HCT116 (cell line): ENCODE measurements at regions not wholly inside any gene's neighbourhood (a gene's known extent, or its start where the extent isn't known, plus 50 kb on each side); places are given as distances from the start of the nearest gene placed in this dataset.

ENCODE experiments used
- ATAC-seq: fragments of 200-7000 bp; cut with Tn5 transposase; 2 replicates; pipeline ENCODE4 v1.9.1; 2020; ENCODE audit warnings: mild to moderate bottlenecking, moderate library complexity
- BruUV-seq: library from RNA; stranded (reverse); fragments of 400-500 nt; replicated peaks from 2 replicates; lab custom pipeline; 2021; lab: Mats Ljungman, UMichigan
- CTCF ChIA-PET: fragments of 300-600 bp; sonication (Branson Sonifier 250); formaldehyde crosslinking; loops from one replicate; lab custom pipeline; 2021; ENCODE audit warnings: antibody characterized with exemption; lab: Charles Lee
- POLR2A ChIA-PET: fragments of 300-600, 350-600 bp; sonication (Branson Sonifier 250); formaldehyde crosslinking; loops from one replicate; lab custom pipeline; 2021; ENCODE audit warnings: antibody characterized with exemption; lab: Charles Lee
- RAD21 ChIA-PET, 2 experiments: fragments of 300-600 bp; sonication (Branson Sonifier 250); formaldehyde crosslinking; loops; one replicate each; lab custom pipeline; 2023; ENCODE audit warnings: low total read pairs in 2 of 2; ENCODE audit not compliant: uncharacterized antibody in 2 of 2, unreplicated experiment in 2 of 2, low non-redundant PET in 1 of 2; lab: Charles Lee
- DNase-seq: peaks from one replicate; pipeline ENCODE4 v3.0.0-alpha.2; 2010; ENCODE audit warnings: low read depth, low spot score
- H2AFZ ChIP-seq: fragments of 200-600 bp; shearing (Covaris generic), sonication (generic); 2 replicates; pipeline ENCODE4 v1.6.1; 2017; ENCODE audit warnings: low read depth, mixed run types, mixed read lengths, antibody characterized with exemption, low read length; ENCODE audit not compliant: poor library complexity, severe bottlenecking
- H3K27ac ChIP-seq: 2 replicates; pipeline ENCODE4 v1.5.1; 2012; ENCODE audit warnings: low read depth, low read length
- H3K27me3 ChIP-seq: fragments of 200-600 bp; sonication (generic); 2 replicates; pipeline ENCODE4 v1.6.1; 2016; ENCODE audit warnings: mixed run types, low read length, mixed read lengths; ENCODE audit not compliant: insufficient read depth
- H3K36me3 ChIP-seq, 2 experiments: fragments of 200-500 bp in 1 of 2; fragments of 200-600 bp in 1 of 2; sonication (Bioruptor generic) in 1 of 2; sonication (generic) in 1 of 2; 2 replicates each; pipeline versions ENCODE4 v1.5.1 to v1.6.1; 2014 to 2016; ENCODE audit warnings: low read length in 2 of 2, inconsistent platforms in 1 of 2, mixed read lengths in 1 of 2, mixed run types in 1 of 2; ENCODE audit not compliant: insufficient read depth in 2 of 2, control insufficient read depth in 1 of 2
- H3K4me1 ChIP-seq, 2 experiments: fragments of 200-600 bp in 1 of 2; sonication (generic) in 1 of 2; 2 replicates each; pipeline versions ENCODE4 v1.5.1 to v1.6.1; 2012 to 2017; ENCODE audit warnings: low read length in 2 of 2, inconsistent platforms in 1 of 2, mild to moderate bottlenecking in 1 of 2, mixed read lengths in 1 of 2, mixed run types in 1 of 2, moderate library complexity in 1 of 2; ENCODE audit not compliant: insufficient read depth in 2 of 2, control insufficient read depth in 1 of 2
- H3K4me2 ChIP-seq: fragments of 200-600 bp; sonication (generic); 2 replicates; pipeline ENCODE4 v1.6.1; 2017; ENCODE audit warnings: mixed run types, low read length, mixed read lengths
- H3K4me3 ChIP-seq, 2 experiments: fragments of 200-600 bp in 1 of 2; sonication (generic) in 1 of 2; replicated peaks in 1 of 2; 2 replicates each; pipeline ENCODE4 v1.5.1; 2011 to 2016; ENCODE audit warnings: low read length in 2 of 2, control low read depth in 1 of 2, low read depth in 1 of 2, mild to moderate bottlenecking in 1 of 2, mixed read lengths in 1 of 2, mixed run types in 1 of 2
- H3K79me2 ChIP-seq: fragments of 200-600 bp; sonication (generic); 2 replicates; pipeline ENCODE4 v1.6.1; 2017; ENCODE audit warnings: mild to moderate bottlenecking, mixed run types, low read length, moderate library complexity, mixed read lengths; ENCODE audit not compliant: insufficient read depth
- H3K9ac ChIP-seq: fragments of 200-600 bp; sonication (generic); 2 replicates; pipeline ENCODE4 v1.6.1; 2016; ENCODE audit warnings: low read length, mixed read lengths
- H3K9me2 ChIP-seq: fragments of 200-600 bp; sonication (generic), shearing (Covaris generic); 2 replicates; pipeline ENCODE4 v1.6.1; 2017; ENCODE audit warnings: mixed run types, mild to moderate bottlenecking, moderate library complexity; ENCODE audit not compliant: insufficient read depth
- H3K9me3 ChIP-seq, 2 experiments: fragments of 200-500 bp in 1 of 2; fragments of 200-600 bp in 1 of 2; sonication (Bioruptor generic) in 1 of 2; sonication (generic) in 1 of 2; 2 replicates each; pipeline ENCODE4 v1.6.1; 2014 to 2017; ENCODE audit warnings: low read length in 2 of 2, mixed read lengths in 2 of 2, inconsistent platforms in 1 of 2, low read depth in 1 of 2, mild to moderate bottlenecking in 1 of 2, mixed run types in 1 of 2, moderate library complexity in 1 of 2; ENCODE audit not compliant: control insufficient read depth in 1 of 2, insufficient read depth in 1 of 2
- H4K20me1 ChIP-seq: fragments of 200-600 bp; sonication (generic), shearing (Covaris generic); 2 replicates; pipeline ENCODE4 v1.6.1; 2017; ENCODE audit warnings: mixed run types, mild to moderate bottlenecking, moderate library complexity; ENCODE audit not compliant: insufficient read depth
- CBX3 ChIP-seq: IDR thresholded peaks from 2 replicates; pipeline ENCODE4 v1.6.1; 2012; ENCODE audit warnings: low read depth
- ELF1 ChIP-seq: IDR thresholded peaks from 2 replicates; pipeline ENCODE4 v1.6.1; 2012; ENCODE audit warnings: low read depth, borderline replicate concordance
- EZH2 ChIP-seq: fragments of 200-600 bp; sonication (generic); IDR thresholded peaks from 2 replicates; pipeline ENCODE4 v1.6.1; 2017; ENCODE audit warnings: antibody characterized with exemption, mixed run types
- EZH2phosphoT487 ChIP-seq: fragments of 200-600 bp; IDR thresholded peaks from 2 replicates; pipeline ENCODE4 v1.6.1; 2018; ENCODE audit warnings: antibody characterized with exemption, borderline replicate concordance
- FOSL1 ChIP-seq: IDR thresholded peaks from 2 replicates; pipeline ENCODE4 v1.6.1; 2012; ENCODE audit warnings: low read depth
- SIN3A ChIP-seq: IDR thresholded peaks from 2 replicates; pipeline ENCODE4 v1.6.1; 2012; ENCODE audit warnings: low read depth
- SP1 ChIP-seq: IDR thresholded peaks from 2 replicates; pipeline ENCODE4 v1.6.1; 2012; ENCODE audit warnings: low read depth
- TCF7L2 ChIP-seq: IDR thresholded peaks from 2 replicates; pipeline ENCODE4 v1.7.0; 2011; ENCODE audit warnings: borderline replicate concordance, inconsistent platforms; ENCODE audit not compliant: insufficient read depth, insufficient read length; ENCODE audit errors: extremely low read depth
- intact Hi-C: fragments of 100-400 bp; cut with micrococcal nuclease; formaldehyde crosslinking; loops from 2 replicates; pipeline ENCODE4 v1.10.0; 2022
- TF ChIP-seq, protein P1 (sequence below): IDR thresholded peaks from 2 replicates; pipeline ENCODE4 v1.6.1; 2012
- TF ChIP-seq, protein P2 (sequence below), 3 experiments: fragments of 200-600 bp in 1 of 3; sonication (generic) in 1 of 3; IDR thresholded peaks in 2 of 3; conservative IDR thresholded peaks in 1 of 3; 2 replicates each; pipeline ENCODE4 v1.5.1; 2012 to 2017; ENCODE audit warnings: low read depth in 2 of 3, low read length in 2 of 3, antibody characterized with exemption in 1 of 3, borderline replicate concordance in 1 of 3, control low read depth in 1 of 3, mild to moderate bottlenecking in 1 of 3, mixed read lengths in 1 of 3, mixed run types in 1 of 3, moderate library complexity in 1 of 3; ENCODE audit not compliant: insufficient read depth in 1 of 3
- TF ChIP-seq, protein P3 (sequence below): IDR thresholded peaks from 2 replicates; pipeline ENCODE4 v1.6.1; 2011; ENCODE audit warnings: mild to moderate bottlenecking, low read length, moderate library complexity; ENCODE audit not compliant: insufficient replicate concordance; ENCODE audit errors: extremely low read depth
- TF ChIP-seq, protein P4 (sequence below): IDR thresholded peaks from 2 replicates; pipeline ENCODE4 v1.6.1; 2012; ENCODE audit warnings: low read depth
- TF ChIP-seq, protein P5 (sequence below): IDR thresholded peaks from 2 replicates; pipeline ENCODE4 v1.6.1; 2012

DNA sequence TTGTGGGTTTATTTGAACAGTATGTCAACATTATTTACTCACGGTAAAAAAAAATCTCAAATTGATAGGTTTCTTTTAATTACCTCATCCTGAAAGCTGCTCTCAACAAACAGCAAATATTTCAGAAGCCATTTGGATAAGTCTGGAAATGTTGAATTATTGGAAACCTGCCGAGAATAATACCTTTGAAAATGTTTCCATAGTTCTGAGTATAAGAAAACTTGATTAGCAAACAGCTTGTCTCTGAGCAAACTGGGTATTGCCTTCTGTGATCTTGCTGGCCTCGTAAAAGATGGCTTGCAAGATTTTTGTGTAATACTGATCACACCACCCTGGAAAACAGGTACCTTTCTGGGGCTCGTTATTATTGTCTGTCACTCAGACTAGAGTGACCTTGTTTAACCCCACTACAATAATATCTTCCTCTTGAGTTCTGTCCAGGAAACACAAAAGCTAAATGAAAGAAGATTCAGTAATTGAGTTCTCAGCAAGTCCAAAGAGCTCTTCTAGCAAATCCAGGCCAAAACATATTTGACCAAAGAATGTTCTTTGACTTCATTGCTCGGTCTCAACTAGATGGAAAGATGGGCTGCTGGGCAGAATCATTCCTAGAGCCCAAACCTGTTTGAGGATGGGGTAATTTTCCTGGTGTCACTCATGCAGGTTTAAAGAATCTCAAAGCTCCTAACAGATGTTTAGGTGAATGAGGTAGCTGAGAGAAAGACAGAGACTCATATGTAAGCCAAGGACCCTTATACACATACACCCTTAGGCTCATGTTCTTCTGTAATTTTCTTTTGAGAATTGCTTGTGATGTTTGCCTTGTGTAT, 255.6 kb upstream of the JADE1 start:
- Histone ChIP-seq H2AFZ (peak overlapping the region; percentile 94), H3K27me3 (peaks cover 5% of the 10 kb centered on the region; the same call in 1 of the 2 replicates), H4K20me1 (no peaks in the 10 kb centered on the region), H3K27ac (no peak overlapping the region)
- POLR2A ChIA-PET = interaction anchor here (0.7 to 1.6 kb wide), 5 partner anchors 9 to 259 kb away, joined by 3 to 14 read pairs (median 3); no protein-coding TSS in a partner anchor
- CTCF ChIA-PET = interaction anchor here (1.1 to 2.0 kb wide), 2 partner anchors 21 to 126 kb away, joined by 3 to 5 read pairs; no protein-coding TSS in a partner anchor
- TF ChIP-seq TCF7L2 (no peak), CBX3 (no peak), ELF1 (no peak), FOSL1 (no peak), SIN3A (no peak), EZH2phosphoT487 (no peak), EZH2 (no peak), SP1 (no peak)
- TF ChIP-seq, protein P1, sequence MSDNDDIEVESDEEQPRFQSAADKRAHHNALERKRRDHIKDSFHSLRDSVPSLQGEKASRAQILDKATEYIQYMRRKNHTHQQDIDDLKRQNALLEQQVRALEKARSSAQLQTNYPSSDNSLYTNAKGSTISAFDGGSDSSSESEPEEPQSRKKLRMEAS = no peak
- TF ChIP-seq, protein P2, sequence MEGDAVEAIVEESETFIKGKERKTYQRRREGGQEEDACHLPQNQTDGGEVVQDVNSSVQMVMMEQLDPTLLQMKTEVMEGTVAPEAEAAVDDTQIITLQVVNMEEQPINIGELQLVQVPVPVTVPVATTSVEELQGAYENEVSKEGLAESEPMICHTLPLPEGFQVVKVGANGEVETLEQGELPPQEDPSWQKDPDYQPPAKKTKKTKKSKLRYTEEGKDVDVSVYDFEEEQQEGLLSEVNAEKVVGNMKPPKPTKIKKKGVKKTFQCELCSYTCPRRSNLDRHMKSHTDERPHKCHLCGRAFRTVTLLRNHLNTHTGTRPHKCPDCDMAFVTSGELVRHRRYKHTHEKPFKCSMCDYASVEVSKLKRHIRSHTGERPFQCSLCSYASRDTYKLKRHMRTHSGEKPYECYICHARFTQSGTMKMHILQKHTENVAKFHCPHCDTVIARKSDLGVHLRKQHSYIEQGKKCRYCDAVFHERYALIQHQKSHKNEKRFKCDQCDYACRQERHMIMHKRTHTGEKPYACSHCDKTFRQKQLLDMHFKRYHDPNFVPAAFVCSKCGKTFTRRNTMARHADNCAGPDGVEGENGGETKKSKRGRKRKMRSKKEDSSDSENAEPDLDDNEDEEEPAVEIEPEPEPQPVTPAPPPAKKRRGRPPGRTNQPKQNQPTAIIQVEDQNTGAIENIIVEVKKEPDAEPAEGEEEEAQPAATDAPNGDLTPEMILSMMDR (IDR thresholded peaks at IDR 0.05 in 2 of 3, conservative IDR thresholded peaks at IDR 0.05 in 1 of 3; ENCODE audit: borderline replicate concordance in 1 of 3, insufficient read depth in 1 of 3, low read depth in 2 of 3, low read length in 2 of 3) = no peak
- TF ChIP-seq, protein P3, sequence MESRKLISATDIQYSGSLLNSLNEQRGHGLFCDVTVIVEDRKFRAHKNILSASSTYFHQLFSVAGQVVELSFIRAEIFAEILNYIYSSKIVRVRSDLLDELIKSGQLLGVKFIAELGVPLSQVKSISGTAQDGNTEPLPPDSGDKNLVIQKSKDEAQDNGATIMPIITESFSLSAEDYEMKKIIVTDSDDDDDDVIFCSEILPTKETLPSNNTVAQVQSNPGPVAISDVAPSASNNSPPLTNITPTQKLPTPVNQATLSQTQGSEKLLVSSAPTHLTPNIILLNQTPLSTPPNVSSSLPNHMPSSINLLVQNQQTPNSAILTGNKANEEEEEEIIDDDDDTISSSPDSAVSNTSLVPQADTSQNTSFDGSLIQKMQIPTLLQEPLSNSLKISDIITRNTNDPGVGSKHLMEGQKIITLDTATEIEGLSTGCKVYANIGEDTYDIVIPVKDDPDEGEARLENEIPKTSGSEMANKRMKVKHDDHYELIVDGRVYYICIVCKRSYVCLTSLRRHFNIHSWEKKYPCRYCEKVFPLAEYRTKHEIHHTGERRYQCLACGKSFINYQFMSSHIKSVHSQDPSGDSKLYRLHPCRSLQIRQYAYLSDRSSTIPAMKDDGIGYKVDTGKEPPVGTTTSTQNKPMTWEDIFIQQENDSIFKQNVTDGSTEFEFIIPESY = no peak
- TF ChIP-seq, protein P4, sequence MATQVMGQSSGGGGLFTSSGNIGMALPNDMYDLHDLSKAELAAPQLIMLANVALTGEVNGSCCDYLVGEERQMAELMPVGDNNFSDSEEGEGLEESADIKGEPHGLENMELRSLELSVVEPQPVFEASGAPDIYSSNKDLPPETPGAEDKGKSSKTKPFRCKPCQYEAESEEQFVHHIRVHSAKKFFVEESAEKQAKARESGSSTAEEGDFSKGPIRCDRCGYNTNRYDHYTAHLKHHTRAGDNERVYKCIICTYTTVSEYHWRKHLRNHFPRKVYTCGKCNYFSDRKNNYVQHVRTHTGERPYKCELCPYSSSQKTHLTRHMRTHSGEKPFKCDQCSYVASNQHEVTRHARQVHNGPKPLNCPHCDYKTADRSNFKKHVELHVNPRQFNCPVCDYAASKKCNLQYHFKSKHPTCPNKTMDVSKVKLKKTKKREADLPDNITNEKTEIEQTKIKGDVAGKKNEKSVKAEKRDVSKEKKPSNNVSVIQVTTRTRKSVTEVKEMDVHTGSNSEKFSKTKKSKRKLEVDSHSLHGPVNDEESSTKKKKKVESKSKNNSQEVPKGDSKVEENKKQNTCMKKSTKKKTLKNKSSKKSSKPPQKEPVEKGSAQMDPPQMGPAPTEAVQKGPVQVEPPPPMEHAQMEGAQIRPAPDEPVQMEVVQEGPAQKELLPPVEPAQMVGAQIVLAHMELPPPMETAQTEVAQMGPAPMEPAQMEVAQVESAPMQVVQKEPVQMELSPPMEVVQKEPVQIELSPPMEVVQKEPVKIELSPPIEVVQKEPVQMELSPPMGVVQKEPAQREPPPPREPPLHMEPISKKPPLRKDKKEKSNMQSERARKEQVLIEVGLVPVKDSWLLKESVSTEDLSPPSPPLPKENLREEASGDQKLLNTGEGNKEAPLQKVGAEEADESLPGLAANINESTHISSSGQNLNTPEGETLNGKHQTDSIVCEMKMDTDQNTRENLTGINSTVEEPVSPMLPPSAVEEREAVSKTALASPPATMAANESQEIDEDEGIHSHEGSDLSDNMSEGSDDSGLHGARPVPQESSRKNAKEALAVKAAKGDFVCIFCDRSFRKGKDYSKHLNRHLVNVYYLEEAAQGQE = no peak
- TF ChIP-seq, protein P5, sequence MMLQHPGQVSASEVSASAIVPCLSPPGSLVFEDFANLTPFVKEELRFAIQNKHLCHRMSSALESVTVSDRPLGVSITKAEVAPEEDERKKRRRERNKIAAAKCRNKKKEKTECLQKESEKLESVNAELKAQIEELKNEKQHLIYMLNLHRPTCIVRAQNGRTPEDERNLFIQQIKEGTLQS = no peak
- TF ChIP-seq, all 23 proteins: peak for 0
- RAD21 ChIA-PET = no interaction called here
- H3K9ac ChIP-seq = peak overlapping the region; percentile 54
- BruUV-seq = no TSS peak
- no peak for ATAC-seq
- DNase-seq = no peak
- H3K79me2 ChIP-seq = no peaks in the 10 kb centered on the region
- peak overlapping the region; percentile 45 to 62 for H3K4me3 ChIP-seq
- H3K9me3 ChIP-seq = no peaks in the 10 kb centered on the region
- peaks cover 6 to 17% of the 10 kb centered on the region in 2 experiments; a peak in 3 of 4 replicates for H3K4me1 ChIP-seq
- intact Hi-C loops = loop anchor here (2.0 kb wide), 1 partner anchor 99 kb away; no protein-coding TSS in a partner anchor
- H3K36me3 ChIP-seq = no peaks in the 10 kb centered on the region
- no peaks in the 10 kb centered on the region for H3K9me2 ChIP-seq
- H3K4me2 ChIP-seq = peak overlapping the region; percentile 89
